ENCODE measurements at regions not wholly inside any gene's neighbourhood (a gene's known extent, or its start where the extent isn't known, plus 50 kb on each side); places are given as distances from the start of the nearest gene placed in this dataset.

DNA sequence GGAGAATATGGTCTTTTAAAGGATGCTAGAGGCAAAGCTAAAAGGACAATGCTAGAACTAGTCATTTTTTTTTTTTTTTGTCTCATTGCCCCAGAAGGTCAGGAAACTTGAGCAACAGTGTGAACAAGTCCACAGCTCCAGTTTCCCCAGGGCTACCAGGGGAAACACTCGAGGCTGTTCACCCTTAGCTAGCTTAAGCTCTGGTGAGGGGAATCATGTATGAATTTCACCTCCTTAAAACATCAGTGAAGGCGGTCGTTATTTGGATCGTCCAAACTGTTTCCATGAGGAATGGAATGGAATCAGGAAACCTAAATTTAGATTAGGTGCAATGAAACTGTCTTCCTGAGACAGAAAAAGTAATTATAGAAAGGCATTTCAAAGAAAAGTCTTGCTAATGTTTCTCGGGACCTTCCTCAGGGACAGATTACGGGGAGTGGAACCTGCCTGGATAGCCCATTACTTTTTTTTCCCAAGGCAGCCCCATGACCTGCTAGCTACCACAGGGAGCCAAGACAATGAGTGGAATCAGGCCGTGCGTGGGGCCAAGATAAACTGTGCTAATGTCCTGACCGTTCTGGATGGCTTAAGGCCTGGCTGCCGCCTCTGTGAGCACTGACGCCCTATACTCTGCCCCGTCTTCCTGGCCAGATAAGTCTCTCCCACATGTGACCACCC lies 164.8 kb upstream of the SGK1 start:
- DNase-seq (ENCODE audit: low read depth) = no peak

GRCh38 chr6:134481966-134482365 lies 164.1 kb upstream of the SGK1 start:
- no peak for DNase-seq (ENCODE audit: low read depth)

GRCh38 chr6:134480593-134480992 lies 162.7 kb upstream of the SGK1 start:
- DNase-seq (ENCODE audit: low read depth) = no peak

DNA sequence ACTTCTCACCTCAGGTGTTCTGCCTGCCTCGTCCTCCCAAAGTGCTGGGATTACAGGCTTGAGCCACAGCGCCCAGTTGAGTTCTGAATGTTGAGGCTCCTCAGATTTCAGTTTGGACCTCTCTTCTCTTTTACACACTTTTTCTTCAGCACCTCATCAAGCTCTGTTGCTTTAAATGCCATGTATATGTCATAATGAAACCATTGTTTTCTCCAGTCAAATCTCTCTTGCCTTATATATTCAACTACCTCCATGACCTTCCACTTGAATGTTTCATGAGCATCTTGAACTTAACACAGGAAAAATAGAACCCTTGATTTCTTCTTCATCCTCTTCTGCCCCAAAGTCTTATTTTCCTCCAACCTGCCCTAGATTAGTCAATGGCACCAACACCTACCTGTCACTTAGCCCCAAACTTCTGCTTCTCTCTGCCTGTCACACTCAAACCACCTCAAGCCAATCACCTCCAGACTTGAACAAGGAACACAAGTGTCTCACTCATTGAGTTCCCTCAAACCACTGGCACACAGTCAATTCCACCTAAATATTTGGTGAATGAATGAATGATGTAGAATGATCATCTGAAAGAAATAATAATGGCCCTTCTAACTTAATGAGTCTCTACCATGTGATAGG lies 161.0 kb upstream of the SGK1 start:
- no peak for DNase-seq (ENCODE audit: low read depth)

GRCh38 chr6:134477991-134478635 lies 160.2 kb upstream of the SGK1 start:
- DNase-seq (ENCODE audit: low read depth) = peak; percentile 26

DNA sequence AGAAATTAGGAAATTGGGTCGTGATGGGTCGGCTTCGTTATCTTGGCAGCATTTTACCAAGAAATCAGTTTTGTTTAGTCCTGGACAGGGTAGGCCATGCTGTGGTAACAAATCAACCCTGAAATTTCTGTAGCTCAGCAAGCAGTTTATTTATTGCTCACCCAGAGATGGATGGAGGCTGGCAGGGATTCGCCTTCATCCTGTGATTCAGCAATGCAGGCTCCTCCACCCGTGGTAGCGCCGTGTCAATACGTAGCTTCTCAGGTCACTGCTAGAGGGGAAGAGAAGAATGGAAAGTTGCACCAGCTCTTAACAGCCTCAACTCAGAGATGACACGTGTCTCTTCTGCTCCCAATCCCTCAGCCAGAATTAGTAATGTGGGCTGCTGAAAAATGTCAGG lies 157.0 kb upstream of the SGK1 start:
- no peak for DNase-seq (ENCODE audit: low read depth)

DNA sequence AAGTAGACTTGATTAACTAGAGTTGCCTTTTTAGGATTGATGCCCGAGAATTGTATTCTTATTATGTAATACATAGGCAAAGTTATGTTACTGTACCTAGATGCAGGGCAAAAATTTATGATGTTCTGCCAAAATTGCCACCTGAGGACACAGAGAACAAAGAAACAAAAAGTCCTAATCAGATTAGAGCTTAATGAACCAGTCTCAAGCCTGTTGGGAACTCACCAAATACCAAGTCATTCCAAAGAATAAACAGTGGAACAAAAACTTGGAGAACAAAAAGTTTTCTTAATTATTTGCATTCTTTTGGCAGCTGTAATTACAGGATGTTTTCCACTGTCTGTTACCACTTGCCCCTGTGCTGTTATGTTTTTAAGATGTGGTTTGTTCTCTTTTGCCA lies 154.7 kb upstream of the SGK1 start:
- no peak for DNase-seq (ENCODE audit: low read depth)

- peak; percentile 57 for DNase-seq (ENCODE audit: low read depth)
These were observed 154.1 kb upstream of the SGK1 start for GRCh38 chr6:134472046-134472445.

DNA sequence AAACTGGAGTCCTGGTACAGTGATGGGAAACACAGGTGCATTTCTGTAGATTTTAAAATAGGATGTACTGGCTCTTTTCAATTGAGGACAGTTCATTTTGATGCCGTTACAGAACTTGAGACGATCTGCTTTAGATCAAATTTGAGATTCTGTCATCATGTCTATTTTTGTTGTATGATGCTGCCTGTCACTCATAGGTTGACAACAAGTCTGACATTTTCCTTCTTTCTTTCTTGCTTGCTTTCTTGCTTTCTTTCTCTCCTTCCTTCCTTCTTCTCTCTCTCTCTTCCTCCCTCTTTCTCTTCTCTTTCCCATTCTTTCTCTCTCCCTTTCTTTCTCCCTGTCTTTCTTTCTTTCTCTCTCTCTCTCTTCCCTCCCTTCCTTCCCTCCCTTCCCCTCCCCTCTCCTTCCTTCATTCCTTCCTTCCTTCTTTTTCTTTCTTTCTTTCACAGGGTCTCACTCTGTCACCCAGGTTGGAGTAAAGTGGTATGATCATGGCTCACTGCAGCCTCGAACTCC lies 152.6 kb upstream of the SGK1 start:
- no peak for DNase-seq (ENCODE audit: low read depth)

- no peak for DNase-seq (ENCODE audit: low read depth)
These were observed 152.0 kb upstream of the SGK1 start for GRCh38 chr6:134469702-134470456.

GRCh38 chr6:134468633-134469032 lies 150.7 kb upstream of the SGK1 start:
- no peak for DNase-seq (ENCODE audit: low read depth)

DNA sequence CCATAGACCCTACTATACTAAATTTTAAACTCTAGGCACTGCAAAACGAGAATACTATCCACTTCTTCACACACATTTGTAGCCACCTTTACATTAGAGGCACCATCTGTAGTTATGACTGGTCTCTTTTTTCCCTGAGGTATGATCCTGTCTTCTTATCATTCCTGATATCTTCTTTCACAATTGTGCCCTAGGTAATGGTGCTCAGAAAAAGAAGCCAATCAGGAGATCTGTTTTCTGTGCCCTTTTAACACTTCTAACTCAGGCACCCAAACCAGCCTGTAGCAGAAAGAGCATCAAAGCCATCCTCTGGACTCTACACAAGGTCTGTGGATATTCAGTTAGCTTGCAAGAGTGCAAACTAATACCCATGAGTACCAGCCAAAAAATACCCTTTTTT lies 149.7 kb upstream of the SGK1 start:
- no peak for DNase-seq (ENCODE audit: low read depth)

DNA sequence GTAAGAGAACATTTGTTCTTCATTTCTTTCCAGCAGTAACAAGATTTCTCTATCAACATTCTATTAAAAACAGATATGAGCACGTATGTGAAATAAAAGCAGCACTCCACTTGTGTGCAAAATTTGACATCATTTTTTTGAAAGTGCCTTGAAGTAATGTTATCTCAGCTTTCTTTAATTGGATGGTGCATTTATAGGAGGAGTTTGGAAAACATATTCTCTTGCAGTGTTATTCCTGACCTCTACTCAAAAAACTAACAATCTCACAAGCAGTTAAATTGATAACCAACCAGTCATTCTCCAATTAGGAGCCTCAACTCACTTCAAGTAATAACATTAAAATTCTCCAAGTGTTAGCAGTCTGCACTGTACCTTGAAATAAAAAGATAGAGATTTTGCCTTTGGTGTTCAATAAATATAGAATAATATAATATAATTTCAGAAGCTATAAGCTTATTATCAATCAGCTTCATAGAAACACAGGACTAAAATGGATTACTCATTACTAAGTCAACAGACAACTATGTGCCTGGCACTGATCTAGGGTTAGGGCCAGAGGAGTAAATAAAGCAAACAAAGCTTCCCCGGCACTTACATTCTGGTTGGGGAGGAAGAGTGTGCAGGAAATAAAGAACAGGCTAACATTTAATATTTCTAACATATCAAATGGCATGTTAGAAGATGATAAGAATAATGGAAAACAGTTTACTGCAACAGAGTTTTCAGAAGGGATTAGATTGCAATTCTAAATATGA lies 149.0 kb upstream of the SGK1 start:
- peak; percentile 68 for DNase-seq (ENCODE audit: low read depth)

- peak; percentile 44 for DNase-seq (ENCODE audit: low read depth)
These were observed 146.9 kb upstream of the SGK1 start for GRCh38 chr6:134464690-134465411.

DNA sequence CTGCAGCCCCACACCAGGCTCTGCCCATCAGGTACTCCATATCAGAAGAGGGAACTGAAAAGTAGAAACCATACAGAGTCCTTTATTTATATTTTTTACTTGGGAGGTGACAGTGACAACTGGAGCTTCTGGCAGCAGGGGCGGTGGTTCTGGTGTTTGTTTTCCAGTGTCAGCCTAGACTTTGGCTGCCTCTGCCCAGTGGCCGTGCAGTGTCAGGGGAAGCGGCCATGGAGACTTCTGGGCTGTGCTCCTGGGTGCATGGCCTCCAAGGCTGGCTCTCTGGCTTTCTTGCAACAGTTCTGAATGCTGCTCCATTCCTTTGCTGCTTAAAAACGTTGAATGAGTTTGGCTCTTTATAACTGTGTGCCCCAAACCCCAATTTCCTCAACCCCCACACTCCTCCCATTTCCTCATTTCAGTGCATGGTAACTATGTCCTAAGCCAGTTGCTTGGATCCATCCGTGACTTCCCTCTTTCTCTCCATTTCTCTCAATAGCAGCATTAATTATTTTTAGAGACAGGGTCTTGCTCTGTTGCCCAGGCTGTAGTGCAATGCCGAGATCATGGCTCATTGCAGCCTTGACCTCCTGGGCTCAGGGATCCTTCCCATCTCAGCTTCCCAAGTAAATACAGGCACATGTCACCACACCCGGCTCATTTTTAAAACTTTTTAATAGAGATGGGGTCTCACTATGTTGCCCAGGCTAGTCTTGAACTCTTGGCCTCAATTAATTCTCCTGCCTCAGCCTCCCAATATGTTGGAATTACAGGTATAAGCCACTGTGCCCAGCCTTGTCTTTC lies 141.1 kb upstream of the SGK1 start:
- DNase-seq (ENCODE audit: low read depth) = no peak

GRCh38 chr6:134457941-134458340 lies 140.0 kb upstream of the SGK1 start:
- DNase-seq (ENCODE audit: low read depth) = no peak

DNA sequence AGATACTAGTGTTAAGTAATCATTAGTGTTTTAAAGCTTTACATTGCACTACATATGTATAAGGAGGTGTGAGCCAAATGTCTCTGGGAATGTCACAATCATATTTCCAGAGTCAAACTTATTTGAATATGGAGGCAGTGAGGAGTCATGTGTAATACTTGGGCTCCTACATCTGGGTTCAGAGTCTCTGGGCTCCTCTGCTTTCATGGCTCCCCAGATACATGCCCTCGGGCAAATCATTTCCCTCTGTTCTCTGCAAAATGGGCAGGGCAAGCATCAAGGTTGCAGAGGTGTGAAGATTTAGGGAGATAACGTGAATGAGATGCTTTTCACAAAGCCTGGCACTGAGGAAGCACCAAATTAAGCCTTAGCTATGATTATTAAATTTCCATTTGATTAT lies 138.3 kb upstream of the SGK1 start:
- no peak for DNase-seq (ENCODE audit: low read depth)

DNA sequence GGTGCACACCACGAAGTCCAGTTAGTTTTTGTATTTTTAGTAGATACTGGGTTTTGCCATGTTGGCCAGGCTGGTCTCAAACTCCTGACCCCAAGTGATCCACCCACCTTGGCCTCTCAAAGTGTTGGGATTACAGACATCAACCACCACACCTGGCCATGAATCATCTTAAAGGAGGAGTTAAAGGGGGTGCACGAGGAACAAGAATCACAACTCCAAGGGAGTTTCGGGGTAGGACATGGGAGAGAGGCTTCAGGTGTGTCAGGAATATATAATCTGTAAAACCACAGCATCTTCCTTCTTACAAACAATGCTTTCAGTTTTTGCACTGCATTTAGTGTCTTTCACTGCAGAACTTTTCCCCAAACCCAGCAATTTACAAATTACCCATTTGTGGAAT lies 137.4 kb upstream of the SGK1 start:
- DNase-seq (ENCODE audit: low read depth) = no peak

GRCh38 chr6:134454794-134455193 lies 136.9 kb upstream of the SGK1 start:
- no peak for DNase-seq (ENCODE audit: low read depth)

GRCh38 chr6:134453792-134454510 lies 136.0 kb upstream of the SGK1 start:
- no peak for DNase-seq (ENCODE audit: low read depth)

Data from ELR (cell line).